Mesodermal cell (in vitro differentiated cells): ENCODE measurements at regions not wholly inside any gene's neighbourhood (a gene's known extent, or its start where the extent isn't known, plus 50 kb on each side); places are given as distances from the start of the nearest gene placed in this dataset.

Source experiments
- H3K27ac ChIP-seq: 2 replicates; pipeline ENCODE4 v1.7.0; 2013; ENCODE audit warnings: mild to moderate bottlenecking, low read depth, low read length, moderate library complexity; ENCODE audit not compliant: severe bottlenecking
- H3K36me3 ChIP-seq: 2 replicates; pipeline ENCODE4 v1.7.1; 2013; ENCODE audit warnings: mild to moderate bottlenecking, low read length, moderate library complexity; ENCODE audit not compliant: control insufficient read depth, insufficient read depth
- H3K4me1 ChIP-seq: one replicate; pipeline ENCODE4 v1.7.1; 2013; ENCODE audit warnings: mild to moderate bottlenecking, low read length; ENCODE audit not compliant: insufficient read depth, control insufficient read depth, poor library complexity, severe bottlenecking
- H3K4me3 ChIP-seq: 2 replicates; pipeline ENCODE4 v1.7.0; 2013; ENCODE audit warnings: low read length, control low read depth, mild to moderate bottlenecking; ENCODE audit not compliant: insufficient read depth, poor library complexity, severe bottlenecking; ENCODE audit errors: extremely low read depth
- H3K9me3 ChIP-seq: 2 replicates; pipeline ENCODE4 v1.7.1; 2013; ENCODE audit warnings: mild to moderate bottlenecking, low read length, moderate library complexity; ENCODE audit not compliant: control insufficient read depth
- WGBS, 2 experiments: methylation state at CpG; one replicate each; pipeline ENCODE4 v1.1.5; 2013; ENCODE audit warnings: missing lambda C conversion rate in 2 of 2; ENCODE audit not compliant: insufficient coverage in 2 of 2; 5-methylcytosine and 5-hydroxymethylcytosine counted together

GRCh38 chr2:145690183-145690778, 1170.4 kb upstream of the ZEB2 start:
- H3K27ac ChIP-seq = no peak overlapping the region
- H3K4me1 ChIP-seq = no peaks in the 10 kb centered on the region
- H3K9me3 ChIP-seq = no peaks in the 10 kb centered on the region
- no peak overlapping the region for H3K4me3 ChIP-seq
- 100% methylated on average over 2 of the region's 5 CpGs for WGBS, 2 experiments
- no peaks in the 10 kb centered on the region for H3K36me3 ChIP-seq

- Histone ChIP-seq H3K4me3 (no peak overlapping the region), H3K9me3 (no peaks in the 10 kb centered on the region)
- WGBS, 2 experiments = 100% methylated on average over 1 to 2 of the region's 2 CpGs
Observed at GRCh38 chr2:145689277-145689676, 1169.4 kb upstream of the ZEB2 start.

DNA sequence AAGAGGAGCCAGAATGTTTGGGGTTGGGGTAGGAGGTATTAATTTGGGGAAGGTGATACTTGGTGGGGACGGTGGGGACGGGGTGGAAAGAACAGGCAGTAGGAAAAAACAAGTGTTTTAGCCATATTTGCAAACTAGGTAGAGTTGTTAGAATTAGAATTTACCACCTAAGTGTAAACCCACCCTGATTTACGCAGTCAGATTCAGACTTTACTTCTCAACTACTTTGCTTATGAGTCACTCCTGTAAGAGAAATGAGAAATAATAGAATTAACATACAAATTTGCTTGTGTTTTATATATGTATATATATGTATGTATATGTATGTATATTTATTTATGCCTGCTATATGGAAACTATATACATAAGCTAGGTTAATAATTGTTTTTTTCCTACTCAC, 1168.2 kb upstream of the ZEB2 start:
- H3K9me3 ChIP-seq = no peaks in the 10 kb centered on the region
- no peaks in the 10 kb centered on the region for H3K36me3 ChIP-seq
- no CpG with 5 or more reads among the region's 3 CpGs for WGBS, 2 experiments
- H3K4me3 ChIP-seq = no peak overlapping the region
- no peak overlapping the region for H3K27ac ChIP-seq
- no peaks in the 10 kb centered on the region for H3K4me1 ChIP-seq

More at GRCh38 chr2:145689277-145689676, 1169.4 kb upstream of the ZEB2 start:
- Histone ChIP-seq H3K36me3 (no peaks in the 10 kb centered on the region), H3K27ac (no peak overlapping the region), H3K4me1 (no peaks in the 10 kb centered on the region)

- Histone ChIP-seq H3K4me1 (no peaks in the 10 kb centered on the region), H3K9me3 (no peaks in the 10 kb centered on the region), H3K4me3 (no peak overlapping the region), H3K36me3 (no peaks in the 10 kb centered on the region), H3K27ac (no peak overlapping the region)
- WGBS, 2 experiments = no CpG with 5 or more reads among the region's 4 CpGs
Observed at GRCh38 chr2:145687442-145688134, 1167.7 kb upstream of the ZEB2 start.

- H3K27ac ChIP-seq = no peak overlapping the region
- no peaks in the 10 kb centered on the region for H3K9me3 ChIP-seq
- 83% methylated on average over 1 of the region's 4 CpGs; no CpG with 5 or more reads in 1 of the 2 experiments for WGBS, 2 experiments
- H3K4me1 ChIP-seq = no peaks in the 10 kb centered on the region
- no peak overlapping the region for H3K4me3 ChIP-seq
- no peaks in the 10 kb centered on the region for H3K36me3 ChIP-seq
Observed at GRCh38 chr2:145685383-145686050, 1165.6 kb upstream of the ZEB2 start.

- Histone ChIP-seq H3K27ac (no peak overlapping the region), H3K4me1 (no peaks in the 10 kb centered on the region), H3K36me3 (no peaks in the 10 kb centered on the region), H3K4me3 (no peak overlapping the region), H3K9me3 (no peaks in the 10 kb centered on the region)
Observed at GRCh38 chr2:145682546-145683157, 1162.7 kb upstream of the ZEB2 start.

DNA sequence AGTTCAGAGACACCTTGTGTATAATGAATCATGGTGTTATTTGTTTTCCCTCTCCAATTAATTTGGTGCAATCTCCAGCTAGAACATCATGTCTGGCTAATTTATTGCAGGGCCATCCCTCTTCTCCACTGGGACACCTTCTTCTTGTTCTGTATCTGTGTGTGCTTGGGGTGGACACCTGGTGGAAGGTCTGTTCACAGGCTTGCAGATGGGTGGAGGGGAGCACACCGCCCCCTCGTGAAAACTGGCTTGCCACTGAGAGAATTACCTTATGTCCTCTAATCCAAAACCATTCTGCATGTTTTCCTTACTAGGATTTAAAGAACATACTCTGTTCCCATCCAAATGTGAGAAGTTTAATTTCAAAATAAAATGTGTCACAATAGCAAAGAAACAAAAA, 1160.4 kb upstream of the ZEB2 start:
- Histone ChIP-seq H3K9me3 (no peaks in the 10 kb centered on the region), H3K36me3 (no peaks in the 10 kb centered on the region), H3K4me1 (no peaks in the 10 kb centered on the region), H3K4me3 (no peak overlapping the region), H3K27ac (no peak overlapping the region)
- no CpG with 5 or more reads among the region's 2 CpGs for WGBS, 2 experiments

DNA sequence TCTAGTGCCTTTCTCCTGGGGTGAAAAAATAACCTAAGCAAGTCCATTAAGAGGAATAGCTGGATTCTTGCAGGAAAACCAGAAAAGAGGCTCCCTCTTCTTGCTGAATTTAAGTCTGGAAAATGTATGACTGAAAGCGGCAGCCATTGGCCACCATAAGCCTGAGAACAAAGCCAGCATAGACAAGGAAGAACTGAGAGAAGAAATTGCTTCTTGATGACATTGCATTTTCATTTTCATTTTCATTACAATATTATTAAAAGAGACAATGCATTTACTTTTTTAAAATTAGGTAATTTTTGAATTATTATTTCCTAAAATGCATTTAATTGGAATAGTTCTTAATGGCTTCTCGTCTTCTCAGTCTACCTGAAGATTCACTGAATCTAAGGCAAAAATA, 1157.5 kb upstream of the ZEB2 start:
- H3K4me3 ChIP-seq = no peak overlapping the region
- H3K9me3 ChIP-seq = no peaks in the 10 kb centered on the region
- H3K4me1 ChIP-seq = no peaks in the 10 kb centered on the region
- no peak overlapping the region for H3K27ac ChIP-seq
- no peaks in the 10 kb centered on the region for H3K36me3 ChIP-seq
- WGBS, 2 experiments = 80 to 93% methylated on average over 1 to 2 of the region's 2 CpGs

GRCh38 chr2:145674705-145675104, 1154.8 kb upstream of the ZEB2 start:
- no peak overlapping the region for H3K4me3 ChIP-seq
- 100% methylated on average over 1 of the region's 3 CpGs; no CpG with 5 or more reads in 1 of the 2 experiments for WGBS, 2 experiments
- no peak overlapping the region for H3K27ac ChIP-seq
- H3K9me3 ChIP-seq = no peaks in the 10 kb centered on the region
- H3K36me3 ChIP-seq = no peaks in the 10 kb centered on the region
- H3K4me1 ChIP-seq = no peaks in the 10 kb centered on the region

GRCh38 chr2:145669301-145669700, 1149.4 kb upstream of the ZEB2 start:
- Histone ChIP-seq H3K4me1 (no peaks in the 10 kb centered on the region), H3K4me3 (no peak overlapping the region), H3K9me3 (no peaks in the 10 kb centered on the region), H3K27ac (no peak overlapping the region), H3K36me3 (no peaks in the 10 kb centered on the region)
- 60% methylated on average over 1 of the region's 1 CpG; no CpG with 5 or more reads in 1 of the 2 experiments for WGBS, 2 experiments
